ENCODE measurements at regions not wholly inside any gene's neighbourhood (a gene's known extent, or its start where the extent isn't known, plus 50 kb on each side); places are given as distances from the start of the nearest gene placed in this dataset.

DNA sequence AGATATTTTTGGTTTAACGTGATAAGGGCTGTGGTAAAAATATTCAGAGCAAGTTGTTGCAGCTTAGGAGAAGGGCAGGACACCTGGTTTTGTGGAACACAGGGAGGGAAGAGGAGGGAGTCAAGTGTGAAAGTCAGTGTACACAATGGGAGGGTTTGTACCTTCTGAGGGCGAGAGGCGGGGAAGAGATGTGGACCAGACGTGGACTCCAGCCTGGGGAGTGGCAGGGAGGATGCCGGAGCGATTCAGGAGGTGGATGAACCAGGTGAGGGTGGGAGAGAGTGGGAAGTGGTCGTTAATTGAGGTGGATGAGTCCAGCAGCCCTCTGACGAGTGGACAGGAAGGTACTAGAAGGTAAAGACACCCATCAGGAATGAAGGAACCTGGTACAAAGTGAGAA lies 52.2 kb upstream of the IRF2BP2 start:
- H3K9me3 ChIP-seq, result no peaks in the 10 kb centered on the region
- H3K36me3 ChIP-seq (replicated peaks in 1 of 2; ENCODE audit: control insufficient read depth in 1 of 2, insufficient read depth in 2 of 2, low read length in 1 of 2), result no peaks in the 10 kb centered on the region
- H3K4me1 ChIP-seq (ENCODE audit: control insufficient read depth in 1 of 2, insufficient read depth in 2 of 2, low read depth in 1 of 2, low read length in 1 of 2), result peaks cover 13 to 23% of the 10 kb centered on the region in 2 experiments; a peak in 3 of 4 replicates
- TF ChIP-seq, protein P1, sequence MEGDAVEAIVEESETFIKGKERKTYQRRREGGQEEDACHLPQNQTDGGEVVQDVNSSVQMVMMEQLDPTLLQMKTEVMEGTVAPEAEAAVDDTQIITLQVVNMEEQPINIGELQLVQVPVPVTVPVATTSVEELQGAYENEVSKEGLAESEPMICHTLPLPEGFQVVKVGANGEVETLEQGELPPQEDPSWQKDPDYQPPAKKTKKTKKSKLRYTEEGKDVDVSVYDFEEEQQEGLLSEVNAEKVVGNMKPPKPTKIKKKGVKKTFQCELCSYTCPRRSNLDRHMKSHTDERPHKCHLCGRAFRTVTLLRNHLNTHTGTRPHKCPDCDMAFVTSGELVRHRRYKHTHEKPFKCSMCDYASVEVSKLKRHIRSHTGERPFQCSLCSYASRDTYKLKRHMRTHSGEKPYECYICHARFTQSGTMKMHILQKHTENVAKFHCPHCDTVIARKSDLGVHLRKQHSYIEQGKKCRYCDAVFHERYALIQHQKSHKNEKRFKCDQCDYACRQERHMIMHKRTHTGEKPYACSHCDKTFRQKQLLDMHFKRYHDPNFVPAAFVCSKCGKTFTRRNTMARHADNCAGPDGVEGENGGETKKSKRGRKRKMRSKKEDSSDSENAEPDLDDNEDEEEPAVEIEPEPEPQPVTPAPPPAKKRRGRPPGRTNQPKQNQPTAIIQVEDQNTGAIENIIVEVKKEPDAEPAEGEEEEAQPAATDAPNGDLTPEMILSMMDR (IDR thresholded peaks at IDR 0.05), result no peak
- TF ChIP-seq TEAD4 (IDR thresholded peaks at IDR 0.05; ENCODE audit: borderline replicate concordance, insufficient read depth) (no peak), NFIC (IDR thresholded peaks at IDR 0.05; ENCODE audit: borderline replicate concordance) (no peak), RCOR1 (IDR thresholded peaks at IDR 0.05; ENCODE audit: low read length) (no peak), YY1 (IDR thresholded peaks at IDR 0.05; ENCODE audit: low read depth) (no peak), CHD2 (IDR thresholded peaks at IDR 0.05; ENCODE audit: low read length, partially characterized antibody) (no peak), SMC3 (IDR thresholded peaks at IDR 0.05; ENCODE audit: low read depth, low read length) (no peak), RAD21 (IDR thresholded peaks at IDR 0.05; ENCODE audit: low read length) (no peak), NRF1 (IDR thresholded peaks at IDR 0.05; ENCODE audit: low read depth, low read length) (no peak), SIN3A (IDR thresholded peaks at IDR 0.05; ENCODE audit: borderline replicate concordance, low read depth, low read length) (no peak), RXRA (IDR thresholded peaks at IDR 0.05; ENCODE audit: borderline replicate concordance, low read depth) (no peak), MXI1 (IDR thresholded peaks at IDR 0.05; ENCODE audit: low read depth, low read length) (no peak), RFX5 (IDR thresholded peaks at IDR 0.05; ENCODE audit: low read length) (no peak), FOXJ3 (CRISPR knock-in tag; IDR thresholded peaks at IDR 0.05) (no peak), ELF1 (IDR thresholded peaks at IDR 0.05) (no peak), GABPA (IDR thresholded peaks at IDR 0.05; ENCODE audit: low read depth) (no peak)
- TF ChIP-seq, protein P2, sequence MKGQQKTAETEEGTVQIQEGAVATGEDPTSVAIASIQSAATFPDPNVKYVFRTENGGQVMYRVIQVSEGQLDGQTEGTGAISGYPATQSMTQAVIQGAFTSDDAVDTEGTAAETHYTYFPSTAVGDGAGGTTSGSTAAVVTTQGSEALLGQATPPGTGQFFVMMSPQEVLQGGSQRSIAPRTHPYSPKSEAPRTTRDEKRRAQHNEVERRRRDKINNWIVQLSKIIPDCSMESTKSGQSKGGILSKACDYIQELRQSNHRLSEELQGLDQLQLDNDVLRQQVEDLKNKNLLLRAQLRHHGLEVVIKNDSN (IDR thresholded peaks at IDR 0.05; ENCODE audit: borderline replicate concordance, low read depth), result no peak
- TF ChIP-seq, protein P3, sequence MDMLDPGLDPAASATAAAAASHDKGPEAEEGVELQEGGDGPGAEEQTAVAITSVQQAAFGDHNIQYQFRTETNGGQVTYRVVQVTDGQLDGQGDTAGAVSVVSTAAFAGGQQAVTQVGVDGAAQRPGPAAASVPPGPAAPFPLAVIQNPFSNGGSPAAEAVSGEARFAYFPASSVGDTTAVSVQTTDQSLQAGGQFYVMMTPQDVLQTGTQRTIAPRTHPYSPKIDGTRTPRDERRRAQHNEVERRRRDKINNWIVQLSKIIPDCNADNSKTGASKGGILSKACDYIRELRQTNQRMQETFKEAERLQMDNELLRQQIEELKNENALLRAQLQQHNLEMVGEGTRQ (IDR thresholded peaks at IDR 0.05; ENCODE audit: borderline replicate concordance, low read depth, low read length), result no peak
- TF ChIP-seq, protein P4, sequence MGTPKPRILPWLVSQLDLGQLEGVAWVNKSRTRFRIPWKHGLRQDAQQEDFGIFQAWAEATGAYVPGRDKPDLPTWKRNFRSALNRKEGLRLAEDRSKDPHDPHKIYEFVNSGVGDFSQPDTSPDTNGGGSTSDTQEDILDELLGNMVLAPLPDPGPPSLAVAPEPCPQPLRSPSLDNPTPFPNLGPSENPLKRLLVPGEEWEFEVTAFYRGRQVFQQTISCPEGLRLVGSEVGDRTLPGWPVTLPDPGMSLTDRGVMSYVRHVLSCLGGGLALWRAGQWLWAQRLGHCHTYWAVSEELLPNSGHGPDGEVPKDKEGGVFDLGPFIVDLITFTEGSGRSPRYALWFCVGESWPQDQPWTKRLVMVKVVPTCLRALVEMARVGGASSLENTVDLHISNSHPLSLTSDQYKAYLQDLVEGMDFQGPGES (IDR thresholded peaks at IDR 0.05; ENCODE audit: low read depth, low read length), result no peak
- TF ChIP-seq, protein P5, sequence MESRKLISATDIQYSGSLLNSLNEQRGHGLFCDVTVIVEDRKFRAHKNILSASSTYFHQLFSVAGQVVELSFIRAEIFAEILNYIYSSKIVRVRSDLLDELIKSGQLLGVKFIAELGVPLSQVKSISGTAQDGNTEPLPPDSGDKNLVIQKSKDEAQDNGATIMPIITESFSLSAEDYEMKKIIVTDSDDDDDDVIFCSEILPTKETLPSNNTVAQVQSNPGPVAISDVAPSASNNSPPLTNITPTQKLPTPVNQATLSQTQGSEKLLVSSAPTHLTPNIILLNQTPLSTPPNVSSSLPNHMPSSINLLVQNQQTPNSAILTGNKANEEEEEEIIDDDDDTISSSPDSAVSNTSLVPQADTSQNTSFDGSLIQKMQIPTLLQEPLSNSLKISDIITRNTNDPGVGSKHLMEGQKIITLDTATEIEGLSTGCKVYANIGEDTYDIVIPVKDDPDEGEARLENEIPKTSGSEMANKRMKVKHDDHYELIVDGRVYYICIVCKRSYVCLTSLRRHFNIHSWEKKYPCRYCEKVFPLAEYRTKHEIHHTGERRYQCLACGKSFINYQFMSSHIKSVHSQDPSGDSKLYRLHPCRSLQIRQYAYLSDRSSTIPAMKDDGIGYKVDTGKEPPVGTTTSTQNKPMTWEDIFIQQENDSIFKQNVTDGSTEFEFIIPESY (IDR thresholded peaks at IDR 0.05; ENCODE audit: borderline replicate concordance, low read depth), result no peak
- no peak overlapping the region for H3K27ac ChIP-seq (ENCODE audit: low read depth in 2 of 2, low read length in 1 of 2)
- no peak overlapping the region for H3K4me2 ChIP-seq
- H3K9me2 ChIP-seq, result no peaks in the 10 kb centered on the region
- DNase-seq, result no peak
- H3F3A ChIP-seq (replicated peaks; ENCODE audit: insufficient read depth), result peaks cover 11% of the 10 kb centered on the region
- no peaks in the 10 kb centered on the region for H4K20me1 ChIP-seq (ENCODE audit: insufficient read depth)
- H3K4me3 ChIP-seq (ENCODE audit: low read depth in 2 of 2, low read length in 1 of 2), result no peak overlapping the region
- POLR2A ChIA-PET, result no interaction called here
- CTCF ChIA-PET, result no interaction called here
- H3K79me2 ChIP-seq (ENCODE audit: insufficient read depth), result no peaks in the 10 kb centered on the region
- no peaks in the 10 kb centered on the region for H3K27me3 ChIP-seq (ENCODE audit: insufficient read depth)
- no peak overlapping the region for H3K9ac ChIP-seq
- no peak overlapping the region for H2AFZ ChIP-seq (ENCODE audit: low read depth)
- 89% methylated on average over 8 of the region's 8 CpGs for WGBS (ENCODE audit: low lambda C conversion rate)

All from SK-N-SH (cell line).